B cell (primary cell): ENCODE measurements at regions not wholly inside any gene's neighbourhood (a gene's known extent, or its start where the extent isn't known, plus 50 kb on each side); places are given as distances from the start of the nearest gene placed in this dataset.

Experiments used
- CTCF ChIP-seq: fragments of 200-600 bp; IDR thresholded peaks from one replicate; pipeline ENCODE4 v1.8.0; 2022; ENCODE audit warnings: antibody characterized with exemption, mild to moderate bottlenecking
- EZH2 ChIP-seq: IDR thresholded peaks from 2 replicates; pipeline ENCODE4 v1.6.1; 2012; ENCODE audit warnings: borderline replicate concordance, low read depth, mild to moderate bottlenecking, moderate library complexity, low read length; ENCODE audit not compliant: insufficient read depth, poor library complexity, severe bottlenecking

DNA sequence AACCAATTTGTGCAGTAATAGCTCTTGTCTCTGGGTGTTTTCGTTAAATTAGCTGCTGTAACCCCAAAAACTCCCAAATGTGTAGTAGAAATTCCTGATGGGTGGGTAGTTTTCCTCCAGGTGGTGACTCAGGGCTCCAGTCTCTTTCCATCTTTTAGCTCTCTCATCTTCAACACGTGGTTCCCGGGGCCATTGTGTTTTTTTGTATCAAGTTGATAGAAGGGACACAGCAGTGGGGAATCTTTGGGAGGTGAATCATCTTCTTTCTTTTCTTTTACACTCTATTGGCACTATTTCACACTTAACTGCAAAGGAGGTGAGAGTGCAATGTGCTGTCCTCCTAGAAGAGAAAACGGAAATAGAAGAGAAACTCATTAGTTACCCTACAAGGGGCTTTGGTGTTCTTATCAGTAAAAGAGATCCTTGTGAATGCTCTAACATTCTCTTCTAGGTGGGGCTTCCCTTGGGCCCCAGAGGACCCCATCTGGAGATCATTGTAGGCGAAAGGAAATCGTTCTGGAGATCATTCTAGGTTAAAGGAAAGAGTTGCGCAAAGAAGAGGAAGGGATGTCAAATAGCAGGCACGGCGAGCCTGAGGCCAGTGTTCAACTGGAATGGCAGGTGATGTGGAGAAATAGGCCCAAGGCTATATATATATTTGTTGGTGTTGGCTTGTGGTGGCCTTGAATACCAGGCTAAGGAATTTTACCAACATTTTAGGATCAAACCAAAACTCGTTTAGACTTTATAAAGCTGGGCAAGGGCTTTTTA, 68.2 kb upstream of the ACSL1 start:
- TF ChIP-seq CTCF (no peak), EZH2 (no peak)
